GM10266 (cell line): ENCODE measurements at regions not wholly inside any gene's neighbourhood (a gene's known extent, or its start where the extent isn't known, plus 50 kb on each side); places are given as distances from the start of the nearest gene placed in this dataset.
"Not testable (repeated sequence)": the region's sequence is repeated elsewhere in the genome, so short reads cannot be mapped to it uniquely, and the experiment has no call there.

Experiments used
- DNase-seq: peaks from one replicate; pipeline ENCODE4 v3.0.0; 2012; ENCODE audit errors: extremely low spot score
- CTCF ChIP-seq: IDR thresholded peaks from 2 replicates; pipeline ENCODE4 v1.5.1; 2012; ENCODE audit warnings: mild to moderate bottlenecking, low read depth; ENCODE audit not compliant: control insufficient read depth, insufficient read depth; ENCODE audit errors: missing control alignments

- no peak for TF ChIP-seq CTCF
- no peak for DNase-seq
These were observed 78.7 kb downstream of the SHANK2 start for GRCh38 chr11:71173709-71174108.

GRCh38 chr11:71172680-71173079, 79.7 kb downstream of the SHANK2 start:
- no peak for TF ChIP-seq CTCF
- DNase-seq = no peak

- DNase-seq = no peak
These were observed 80.8 kb downstream of the SHANK2 start for GRCh38 chr11:71171576-71171975.

GRCh38 chr11:71170624-71171423, 81.6 kb downstream of the SHANK2 start:
- no peak for DNase-seq
- no peak for TF ChIP-seq CTCF

More at GRCh38 chr11:71171576-71171975, 80.8 kb downstream of the SHANK2 start:
- no peak for TF ChIP-seq CTCF

GRCh38 chr11:71169313-71169712, 83.1 kb downstream of the SHANK2 start:
- no peak for TF ChIP-seq CTCF
- no peak for DNase-seq

GRCh38 chr11:71167814-71168213, 84.6 kb downstream of the SHANK2 start:
- not testable (repeated sequence) for DNase-seq

- DNase-seq = no peak
- TF ChIP-seq CTCF = no peak
These were observed 86.6 kb downstream of the SHANK2 start for GRCh38 chr11:71165771-71166170.
